ENCODE measurements at regions not wholly inside any gene's neighbourhood (a gene's known extent, or its start where the extent isn't known, plus 50 kb on each side); places are given as distances from the start of the nearest gene placed in this dataset.

GRCh38 chr17:54455251-54455868 is 445.3 kb upstream of the TOM1L1 start:
- TF ChIP-seq CTCF (conservative IDR thresholded peaks at IDR 0.05; ENCODE audit: low read length) (no peak), EZH2phosphoT487 (IDR thresholded peaks at IDR 0.05; ENCODE audit: borderline replicate concordance, low read depth, low read length) (no peak)
